Stomach (tissue), 8 donors: ENCODE measurements at regions not wholly inside any gene's neighbourhood (a gene's known extent, or its start where the extent isn't known, plus 50 kb on each side); places are given as distances from the start of the nearest gene placed in this dataset.

Experiments
- DNase-seq, 2 donors: peaks; one replicate each; pipeline versions ENCODE4 v3.0.0 to v3.0.0-alpha.2; 2013 to 2019
- H3K27ac ChIP-seq, 5 donors: fragments of 200-600 bp in 4 of 5; sonication (generic) in 4 of 5; one replicate each; pipeline ENCODE4 v1.5.1; 2013 to 2019; ENCODE audit warnings: mild to moderate bottlenecking in 1 of 5, moderate library complexity in 1 of 5
- H3K27me3 ChIP-seq, 3 donors: fragments of 200-600 bp; sonication (generic); one replicate each; pipeline ENCODE4 v1.5.1; 2017 to 2019; ENCODE audit warnings: mixed run types in 1 of 3
- H3K36me3 ChIP-seq, 4 donors: fragments of 200-600 bp; sonication (generic); 1 replicate in 3 of 4; 2 replicates in 1 of 4; pipeline ENCODE4 v1.5.1; 2016 to 2019
- H3K4me1 ChIP-seq, 4 donors: fragments of 200-600 bp; sonication (generic); one replicate each; pipeline ENCODE4 v1.5.1; 2016 to 2019
- H3K4me3 ChIP-seq, 4 donors: fragments of 200-600 bp; sonication (generic) in 3 of 4; one replicate each; pipeline ENCODE4 v1.5.1; 2016 to 2019; ENCODE audit warnings: mild to moderate bottlenecking in 1 of 4
- H3K9me3 ChIP-seq, 4 donors: fragments of 200-600 bp; sonication (generic); one replicate each; pipeline ENCODE4 v1.5.1; 2016 to 2019
- EP300 ChIP-seq: sonication (generic); formaldehyde crosslinking; IDR thresholded peaks from one replicate; pipeline ENCODE4 v1.6.1; 2017; ENCODE audit warnings: antibody characterized with exemption
- POLR2A ChIP-seq, 4 donors: fragments of 450-650 bp; IDR thresholded peaks; one replicate each; pipeline ENCODE4 v1.6.1; 2016; ENCODE audit warnings: antibody characterized with exemption in 4 of 4, control low read depth in 2 of 4, mild to moderate bottlenecking in 1 of 4, moderate library complexity in 1 of 4
- POLR2AphosphoS5 ChIP-seq, 3 donors: sonication (generic); formaldehyde crosslinking; IDR thresholded peaks; one replicate each; pipeline ENCODE4 v1.6.1; 2016; ENCODE audit warnings: antibody characterized with exemption in 3 of 3
- WGBS, 5 donors: extraction: QIAGEN DNeasy Blood & Tissue Kit in 3 of 5; methylation state at CpG; one replicate each; pipeline versions ENCODE4 v1.1.5 to v1.1.7; 2013 to 2018; 5-methylcytosine and 5-hydroxymethylcytosine counted together
- intact Hi-C: fragments of 100-400 bp; cut with DNase I; formaldehyde crosslinking; loops from one replicate; pipeline ENCODE4 v1.15.1; 2023; ENCODE audit warnings: low total_unique reads
- TF ChIP-seq, protein P1 (sequence below), 7 experiments: fragments of 450-650 bp in 4 of 7; fragments of 200-600 bp in 3 of 7; sonication (generic) in 3 of 7; IDR thresholded peaks; one replicate each; pipeline ENCODE4 v1.5.1; 2016 to 2019; ENCODE audit warnings: antibody characterized with exemption in 7 of 7, control low read depth in 2 of 7, mild to moderate bottlenecking in 1 of 7
- donor health status: healthy with polysubstance abuse.
- donor health status: Bipolar disorder and iron deficiency.
- donor health status: healthy.

DNA sequence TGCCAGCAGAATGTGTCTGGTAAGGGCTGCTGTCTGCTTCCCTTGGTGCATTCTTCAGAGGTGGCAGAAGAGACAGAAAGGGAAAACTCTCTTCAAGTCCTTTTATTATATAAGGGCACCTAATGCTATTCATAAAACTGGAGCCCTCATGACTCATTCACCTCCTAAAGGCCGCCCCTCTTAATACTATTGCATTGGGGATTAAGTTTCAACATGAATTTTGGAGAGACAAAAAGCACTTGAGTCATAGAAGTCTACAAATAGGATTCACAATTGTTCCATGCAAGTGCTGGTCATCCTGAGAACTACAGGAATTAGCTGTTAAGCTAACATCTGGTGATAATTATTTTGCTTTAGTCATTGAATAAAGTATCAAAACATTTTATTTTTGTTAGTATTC, 349.5 kb downstream of the HS3ST1 start:
- WGBS, 5 donors, result 71 to 90% (median 88%) methylated on average over 1 of the region's 1 CpG
- H3K9me3 ChIP-seq, result no peaks in the 10 kb centered on the region
- TF ChIP-seq POLR2AphosphoS5 (IDR thresholded peaks at IDR 0.05) (no peak), EP300 (no peak), POLR2A (IDR thresholded peaks at IDR 0.05) (no peak)
- TF ChIP-seq, protein P1, sequence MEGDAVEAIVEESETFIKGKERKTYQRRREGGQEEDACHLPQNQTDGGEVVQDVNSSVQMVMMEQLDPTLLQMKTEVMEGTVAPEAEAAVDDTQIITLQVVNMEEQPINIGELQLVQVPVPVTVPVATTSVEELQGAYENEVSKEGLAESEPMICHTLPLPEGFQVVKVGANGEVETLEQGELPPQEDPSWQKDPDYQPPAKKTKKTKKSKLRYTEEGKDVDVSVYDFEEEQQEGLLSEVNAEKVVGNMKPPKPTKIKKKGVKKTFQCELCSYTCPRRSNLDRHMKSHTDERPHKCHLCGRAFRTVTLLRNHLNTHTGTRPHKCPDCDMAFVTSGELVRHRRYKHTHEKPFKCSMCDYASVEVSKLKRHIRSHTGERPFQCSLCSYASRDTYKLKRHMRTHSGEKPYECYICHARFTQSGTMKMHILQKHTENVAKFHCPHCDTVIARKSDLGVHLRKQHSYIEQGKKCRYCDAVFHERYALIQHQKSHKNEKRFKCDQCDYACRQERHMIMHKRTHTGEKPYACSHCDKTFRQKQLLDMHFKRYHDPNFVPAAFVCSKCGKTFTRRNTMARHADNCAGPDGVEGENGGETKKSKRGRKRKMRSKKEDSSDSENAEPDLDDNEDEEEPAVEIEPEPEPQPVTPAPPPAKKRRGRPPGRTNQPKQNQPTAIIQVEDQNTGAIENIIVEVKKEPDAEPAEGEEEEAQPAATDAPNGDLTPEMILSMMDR (IDR thresholded peaks at IDR 0.05), result no peak
- H3K4me3 ChIP-seq, result no peak overlapping the region
- H3K27me3 ChIP-seq, result no peaks in the 10 kb centered on the region
- no peaks in the 10 kb centered on the region for H3K36me3 ChIP-seq
- H3K27ac ChIP-seq, result no peak overlapping the region
- no peak for DNase-seq
- intact Hi-C loops, result no loop called here
- H3K4me1 ChIP-seq, result no peaks in the 10 kb centered on the region

DNA sequence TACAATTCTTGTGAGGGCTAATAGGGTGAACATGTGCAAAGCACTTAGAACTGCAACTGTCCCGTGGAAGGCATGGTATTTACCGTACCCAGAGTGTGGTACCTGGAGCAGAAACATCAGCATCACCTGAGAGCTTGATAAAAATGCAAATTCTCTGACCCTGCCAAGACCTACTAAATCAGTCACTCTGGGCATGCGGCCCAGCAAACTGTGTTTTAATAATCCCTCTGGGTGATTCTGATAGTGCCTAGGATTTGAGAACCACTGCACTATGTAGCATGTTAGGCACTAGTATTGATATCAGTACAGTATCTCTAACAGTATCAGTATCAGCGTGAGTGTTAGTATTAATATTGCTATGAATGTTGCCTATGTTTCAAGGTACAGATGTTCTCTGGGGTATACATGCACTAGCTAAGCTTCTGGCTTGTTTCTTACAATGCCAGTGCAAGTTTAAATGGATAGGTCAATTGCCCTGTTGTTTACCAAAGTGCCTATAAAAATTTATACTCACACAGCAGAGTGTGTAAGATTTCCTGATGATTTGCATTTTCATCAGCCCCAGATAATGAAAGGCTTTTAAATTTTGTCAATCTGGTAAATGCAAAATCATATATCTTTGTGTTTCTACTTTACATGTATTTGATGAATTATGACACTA, 354.0 kb downstream of the HS3ST1 start:
- DNase-seq, result peak in 1 of 2 donors; percentile 32
- Histone ChIP-seq H3K27me3 (no peaks in the 10 kb centered on the region), H3K27ac (no peak overlapping the region), H3K36me3 (no peaks in the 10 kb centered on the region), H3K4me1 (no peaks in the 10 kb centered on the region), H3K4me3 (no peak overlapping the region), H3K9me3 (no peaks in the 10 kb centered on the region)
- intact Hi-C loops, result no loop called here
- 29 to 44% (median 35%) methylated on average over 4 of the region's 4 CpGs for WGBS, 5 donors
- TF ChIP-seq, protein P1 (IDR thresholded peaks at IDR 0.05), result no peak

GRCh38 chr4:11073621-11074051, 355.1 kb downstream of the HS3ST1 start:
- DNase-seq, result peak in 1 of 2 donors; percentile 40
- Histone ChIP-seq H3K9me3 (no peaks in the 10 kb centered on the region), H3K36me3 (no peaks in the 10 kb centered on the region), H3K4me3 (no peak overlapping the region), H3K27me3 (no peaks in the 10 kb centered on the region), H3K27ac (peak overlapping the region in 1 of 5 donors; percentile 50), H3K4me1 (no peaks in the 10 kb centered on the region)
- 78 to 93% (median 87%) methylated on average over 6 of the region's 6 CpGs for WGBS, 5 donors
- intact Hi-C loops, result no loop called here
- no peak for TF ChIP-seq POLR2AphosphoS5 (IDR thresholded peaks at IDR 0.05)
- TF ChIP-seq EP300, result no peak
- TF ChIP-seq, protein P1 (IDR thresholded peaks at IDR 0.05), result no peak
- TF ChIP-seq POLR2A (IDR thresholded peaks at IDR 0.05), result no peak

DNA sequence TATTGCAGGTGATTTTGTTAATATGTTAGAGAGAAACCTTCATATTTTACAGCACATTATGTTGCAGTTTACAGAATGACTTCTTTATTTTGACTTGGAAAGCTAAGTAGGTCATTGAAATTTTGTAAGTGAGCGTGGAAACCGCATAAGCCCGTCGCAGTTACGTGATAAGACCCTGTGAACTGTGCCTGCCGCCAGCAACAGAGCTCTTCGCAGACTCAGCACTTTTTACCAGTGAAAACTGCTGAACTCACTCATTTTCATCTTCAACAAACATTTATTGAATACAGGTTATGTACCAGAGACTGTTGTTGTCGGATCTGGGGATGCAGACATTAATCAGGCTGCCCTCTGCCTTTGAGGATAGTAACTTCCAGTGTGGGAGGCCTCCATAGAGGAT, 355.7 kb downstream of the HS3ST1 start:
- no peak for DNase-seq
- H3K4me1 ChIP-seq, result no peaks in the 10 kb centered on the region
- no peak overlapping the region for H3K4me3 ChIP-seq
- TF ChIP-seq, protein P1 (IDR thresholded peaks at IDR 0.05), result no peak
- TF ChIP-seq EP300 (no peak), POLR2A (IDR thresholded peaks at IDR 0.05) (no peak), POLR2AphosphoS5 (IDR thresholded peaks at IDR 0.05) (no peak)
- 71 to 90% (median 83%) methylated on average over 8 of the region's 8 CpGs for WGBS, 5 donors
- H3K27ac ChIP-seq, result no peak overlapping the region
- no peaks in the 10 kb centered on the region for H3K9me3 ChIP-seq
- no peaks in the 10 kb centered on the region for H3K36me3 ChIP-seq
- intact Hi-C loops, result no loop called here
- H3K27me3 ChIP-seq, result no peaks in the 10 kb centered on the region
